SKM-1 treated with dmso at 0.1 percent for 144 hours (cell line): ENCODE measurements at regions not wholly inside any gene's neighbourhood (a gene's known extent, or its start where the extent isn't known, plus 50 kb on each side); places are given as distances from the start of the nearest gene placed in this dataset.

Experiments
- DNase-seq: peaks from one replicate; lab custom pipeline; 2025; ENCODE audit not compliant: unreplicated experiment; lab: John Stamatoyannopoulos, UW

DNA sequence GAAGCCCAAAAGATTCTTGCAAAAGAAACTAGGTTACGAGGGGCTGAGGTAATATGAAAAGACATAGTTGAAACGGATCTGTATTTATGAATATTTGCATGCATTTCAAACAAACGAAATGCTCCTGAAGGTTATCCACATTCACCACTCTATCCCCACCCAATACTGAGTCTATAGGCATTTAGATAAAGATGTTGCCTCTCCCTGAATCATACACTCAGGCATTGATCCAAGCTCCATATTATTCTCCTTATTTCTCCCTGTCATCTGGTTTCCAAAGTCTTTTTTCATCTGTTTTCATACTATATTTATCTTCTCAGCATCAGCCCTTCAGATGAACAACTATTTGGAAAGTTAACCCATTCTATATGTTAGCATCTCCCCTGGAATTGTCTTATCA, 492.5 kb upstream of the TGFBR2 start:
- DNase-seq: no peak

- no peak for DNase-seq
Observed at GRCh38 chr3:30114918-30115317, 491.5 kb upstream of the TGFBR2 start.

GRCh38 chr3:30122359-30122758, 484.0 kb upstream of the TGFBR2 start:
- peak; percentile 33 for DNase-seq

DNA sequence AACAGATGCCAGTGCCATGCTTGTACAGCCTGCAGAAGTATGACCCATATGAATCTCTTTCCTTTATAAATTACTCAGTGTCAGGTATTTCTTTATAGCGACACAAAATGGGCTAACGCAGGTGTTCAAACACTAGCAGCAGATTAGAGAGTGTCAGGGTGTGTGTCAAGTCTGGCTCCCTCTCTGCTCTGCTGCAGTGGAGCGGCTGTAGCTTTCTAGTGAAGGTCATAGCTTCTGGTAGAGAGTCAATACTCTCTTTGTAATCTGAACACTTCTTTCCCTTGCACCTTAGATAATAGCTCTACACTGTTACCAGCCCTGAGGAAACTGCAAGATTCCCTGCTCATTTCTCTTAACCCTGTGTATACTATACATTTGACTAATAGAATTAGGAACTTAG, 483.2 kb upstream of the TGFBR2 start:
- DNase-seq: no peak

DNA sequence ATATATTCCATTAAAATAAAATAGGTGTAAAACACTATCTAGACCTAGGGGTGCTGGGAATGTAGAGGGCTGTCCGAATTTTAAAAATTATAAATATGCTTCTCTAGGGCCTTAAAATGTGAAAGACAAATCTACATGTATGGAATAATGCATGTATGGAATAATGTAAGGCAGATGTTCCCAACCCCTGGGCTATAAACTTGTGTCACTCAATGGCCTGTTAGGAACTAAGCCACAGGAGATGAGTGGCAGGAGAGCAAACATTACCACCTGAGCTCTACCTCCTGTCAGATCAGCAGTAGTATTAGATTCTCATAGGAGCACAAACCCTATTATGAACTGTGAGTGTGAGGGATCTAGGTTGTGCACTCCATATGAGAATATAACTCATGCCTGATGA, 482.6 kb upstream of the TGFBR2 start:
- no peak for DNase-seq

- DNase-seq: no peak
Observed at GRCh38 chr3:30124435-30125370, 481.7 kb upstream of the TGFBR2 start.

DNA sequence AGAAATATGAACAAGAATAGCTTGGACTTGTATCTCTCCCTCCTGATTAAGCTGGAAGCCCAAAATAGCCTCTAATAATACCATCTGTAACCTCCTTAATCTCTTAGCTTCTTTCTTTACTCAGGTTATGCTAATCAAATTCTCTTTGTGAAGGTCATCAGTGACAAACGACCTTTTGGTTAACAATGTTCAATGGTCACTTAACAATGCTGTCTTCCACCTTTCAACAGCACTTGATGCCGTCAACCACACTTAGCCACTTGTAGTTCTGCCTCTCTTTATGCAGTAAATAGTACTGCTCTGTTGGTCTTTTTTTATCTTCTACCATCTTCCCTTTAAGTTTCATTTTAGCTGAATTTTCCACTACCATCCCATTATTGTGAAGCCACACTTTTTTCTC, 476.6 kb upstream of the TGFBR2 start:
- DNase-seq: no peak

DNA sequence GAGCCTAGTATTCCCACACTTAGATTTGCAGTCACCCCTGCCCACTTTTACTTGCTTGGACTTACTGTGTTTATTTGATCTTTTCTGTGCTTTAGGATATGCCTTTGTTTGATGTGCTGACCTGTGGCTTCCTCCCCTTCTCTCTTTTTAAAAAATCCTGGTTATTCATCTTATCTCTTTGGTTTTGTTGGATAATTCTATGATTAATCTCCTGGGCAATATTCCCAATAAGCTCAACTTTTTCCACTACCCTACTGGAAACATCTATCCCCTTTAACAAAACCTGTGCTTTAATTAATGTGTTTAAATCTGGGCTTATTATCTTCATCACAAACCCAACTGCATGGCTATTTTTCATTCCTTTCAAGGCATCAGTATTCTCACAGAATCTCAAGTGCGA, 476.0 kb upstream of the TGFBR2 start:
- DNase-seq: no peak

GRCh38 chr3:30131191-30131590, 475.2 kb upstream of the TGFBR2 start:
- no peak for DNase-seq

- no peak for DNase-seq
Observed at GRCh38 chr3:30135190-30135589, 471.2 kb upstream of the TGFBR2 start.

GRCh38 chr3:30139283-30139682, 467.1 kb upstream of the TGFBR2 start:
- no peak for DNase-seq

GRCh38 chr3:30140356-30141075, 465.9 kb upstream of the TGFBR2 start:
- no peak for DNase-seq

- no peak for DNase-seq
Observed at GRCh38 chr3:30141178-30141581, 465.2 kb upstream of the TGFBR2 start.

DNA sequence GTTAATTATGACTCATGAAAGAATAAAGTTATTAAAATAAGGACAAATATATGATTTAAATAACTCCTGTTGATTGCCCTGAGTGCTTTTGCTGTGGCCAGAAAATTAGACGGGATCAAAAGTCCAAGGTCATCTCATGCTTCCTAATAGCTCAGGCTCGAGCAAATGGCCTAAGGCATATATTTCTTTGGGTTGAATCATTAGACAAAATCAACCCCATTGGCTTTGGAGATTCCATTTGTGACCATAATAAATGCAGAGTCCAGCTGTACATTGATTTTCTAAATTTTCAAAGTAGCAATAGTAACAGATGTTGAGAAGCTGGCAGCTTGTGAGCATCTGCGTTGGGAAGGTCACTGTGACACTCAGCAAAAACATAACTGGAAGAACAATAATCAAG, 464.5 kb upstream of the TGFBR2 start:
- no peak for DNase-seq

GRCh38 chr3:30142946-30143345, 463.5 kb upstream of the TGFBR2 start:
- DNase-seq: no peak

DNA sequence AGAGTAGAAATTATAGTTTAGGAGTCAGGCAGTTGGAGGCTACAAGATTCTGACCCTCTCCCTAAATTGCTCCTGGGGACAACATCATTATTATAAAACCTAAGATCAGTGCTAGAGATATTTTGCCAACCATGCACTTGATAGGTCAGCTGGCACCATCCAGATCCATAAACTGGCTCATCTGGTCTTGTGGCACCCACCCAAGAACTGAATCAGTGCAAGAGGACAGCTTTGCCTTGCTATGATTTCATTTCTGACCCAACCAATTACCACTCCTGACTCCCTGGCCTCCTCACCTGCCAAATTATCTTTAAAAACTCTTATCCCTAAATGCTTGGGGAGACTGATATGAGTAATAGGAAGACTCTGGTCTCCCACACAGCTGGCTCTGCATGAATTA, 461.1 kb upstream of the TGFBR2 start:
- no peak for DNase-seq

GRCh38 chr3:30146978-30147377, 459.4 kb upstream of the TGFBR2 start:
- DNase-seq: no peak

DNA sequence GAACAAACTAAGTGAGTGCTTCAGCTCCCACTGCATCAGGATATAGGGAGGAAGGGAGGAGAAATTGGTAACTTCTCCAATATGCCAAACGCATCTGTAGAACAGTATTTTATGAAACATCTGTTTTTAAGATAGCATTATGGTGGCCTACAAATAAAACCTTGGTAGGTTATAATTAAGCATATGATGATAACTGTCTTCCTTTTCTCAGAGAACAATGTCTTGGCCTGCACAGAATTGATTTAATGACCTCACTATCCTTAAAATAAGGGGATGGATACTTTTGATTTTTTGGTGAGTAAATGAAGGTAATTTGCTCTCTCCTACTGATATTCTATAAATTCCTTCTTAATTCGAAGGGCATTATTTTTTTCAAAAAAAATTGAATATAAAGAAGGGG, 451.5 kb upstream of the TGFBR2 start:
- no peak for DNase-seq

- DNase-seq: no peak
Observed at GRCh38 chr3:30155755-30156154, 450.6 kb upstream of the TGFBR2 start.

DNA sequence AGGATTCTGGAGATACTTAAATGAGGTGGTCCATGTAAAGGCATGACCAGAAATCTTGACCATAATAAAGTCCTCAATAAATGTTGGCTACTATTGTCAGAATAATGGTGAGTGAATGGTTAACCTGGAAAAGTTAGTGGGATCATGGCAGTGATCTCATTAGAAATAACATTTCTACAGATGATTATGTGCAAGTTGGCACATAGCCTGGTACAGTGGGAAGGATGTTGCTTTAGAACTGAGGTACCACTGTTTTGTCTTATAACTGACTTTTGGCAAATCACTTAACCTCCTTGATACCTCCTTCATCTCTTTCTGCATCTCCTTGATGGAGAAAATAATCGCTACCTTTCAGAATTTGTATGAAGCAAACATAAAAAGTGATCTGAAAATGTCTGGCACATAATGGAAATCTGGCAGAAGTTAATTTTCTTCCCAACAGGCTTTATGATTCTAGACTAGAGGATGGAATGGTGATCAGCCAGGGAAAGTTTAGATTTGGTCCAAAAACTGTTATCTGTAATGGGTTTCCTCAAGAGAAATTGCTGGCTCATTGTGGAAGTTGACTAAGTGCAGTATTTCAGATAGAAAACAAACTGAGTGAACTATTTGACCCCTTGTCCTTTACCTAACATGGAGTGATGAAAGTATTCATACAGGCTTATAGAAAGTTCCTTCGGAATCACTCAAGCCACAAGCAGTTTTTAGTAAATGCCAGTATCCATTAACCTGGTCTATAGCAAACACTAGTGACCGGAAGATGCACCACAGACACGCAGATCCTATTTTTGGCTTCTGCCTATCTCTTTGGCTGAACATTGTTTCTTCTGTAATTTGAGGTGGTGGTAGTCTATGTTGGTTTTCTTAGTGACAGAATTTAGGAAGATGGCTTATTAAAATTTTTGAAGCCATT, 449.6 kb upstream of the TGFBR2 start:
- DNase-seq: no peak

DNA sequence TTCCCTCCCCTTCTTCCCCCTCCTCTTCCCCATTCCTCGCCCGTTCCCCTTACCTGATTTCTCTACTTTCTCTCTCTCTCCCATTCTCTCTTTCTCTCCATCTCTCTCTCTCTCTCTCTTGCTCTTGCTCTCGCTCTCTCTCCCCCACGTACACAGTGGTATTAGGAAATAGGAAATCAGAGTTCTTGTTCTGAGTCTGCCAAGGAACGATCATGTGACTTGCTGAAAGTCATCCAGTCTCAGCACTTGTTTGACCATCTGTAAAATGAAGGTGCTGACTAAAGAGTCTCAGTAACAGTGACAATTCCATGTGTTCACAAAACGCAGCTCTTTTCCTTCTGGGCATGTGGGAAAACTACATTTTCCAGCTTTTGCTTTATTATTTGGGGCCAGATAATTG, 445.0 kb upstream of the TGFBR2 start:
- no peak for DNase-seq
